Neutrophil (primary cell): ENCODE measurements at regions not wholly inside any gene's neighbourhood (a gene's known extent, or its start where the extent isn't known, plus 50 kb on each side); places are given as distances from the start of the nearest gene placed in this dataset.

ENCODE experiments used
- H3K27ac ChIP-seq: fragments of 200-600 bp; sonication (generic); 2 replicates; pipeline ENCODE4 v1.5.1; 2016; ENCODE audit warnings: mild to moderate bottlenecking, moderate library complexity
- H3K27me3 ChIP-seq: fragments of 200-600 bp; sonication (generic); 2 replicates; pipeline ENCODE4 v1.6.0; 2016; ENCODE audit warnings: mild to moderate bottlenecking
- H3K36me3 ChIP-seq: fragments of 200-600 bp; sonication (generic); 2 replicates; pipeline ENCODE4 v1.5.1; 2017
- H3K4me1 ChIP-seq, 2 experiments: fragments of 200-600 bp in 1 of 2; sonication (generic) in 1 of 2; 1 replicate in 1 of 2; 2 replicates in 1 of 2; pipeline versions ENCODE4 v1.5.1 to v1.6.1; 2013 to 2016; ENCODE audit warnings: low read depth in 1 of 2, low read length in 1 of 2, mild to moderate bottlenecking in 1 of 2, moderate library complexity in 1 of 2; ENCODE audit not compliant: control insufficient read depth in 1 of 2, insufficient read depth in 1 of 2
- H3K4me3 ChIP-seq, 2 experiments: fragments of 200-600 bp in 1 of 2; sonication (generic) in 1 of 2; 1 replicate in 1 of 2; 2 replicates in 1 of 2; pipeline ENCODE4 v1.5.1; 2013 to 2016; ENCODE audit warnings: low read depth in 1 of 2, low read length in 1 of 2, mild to moderate bottlenecking in 1 of 2, moderate library complexity in 1 of 2
- H3K9me3 ChIP-seq: fragments of 200-600 bp; sonication (generic); 2 replicates; pipeline ENCODE4 v1.5.1; 2016
- TF ChIP-seq, protein P1 (sequence below): fragments of 200-600 bp; sonication (generic); IDR thresholded peaks from 2 replicates; pipeline ENCODE4 v1.5.1; 2016; ENCODE audit warnings: antibody characterized with exemption

DNA sequence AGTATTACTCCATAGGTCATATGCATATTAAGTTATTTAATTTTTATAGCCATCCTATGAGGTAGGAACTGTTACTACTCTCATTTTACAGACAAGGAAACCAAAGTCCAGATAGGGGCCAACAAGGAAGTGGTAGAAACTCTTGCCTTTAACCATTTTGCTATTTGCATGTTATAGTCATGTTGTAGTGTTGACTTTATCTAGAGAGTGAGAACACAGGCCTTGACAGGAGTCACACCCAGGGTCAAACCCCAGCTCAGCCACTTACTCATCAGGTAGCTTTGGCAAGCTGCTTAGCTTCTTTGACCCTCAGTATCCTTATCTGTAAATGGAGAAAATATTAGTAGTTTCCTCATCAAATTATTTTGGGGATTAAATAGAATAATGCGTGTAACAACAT lies 156.2 kb downstream of the CAND1 start:
- H3K27me3 ChIP-seq, result no peaks in the 10 kb centered on the region
- H3K9me3 ChIP-seq, result no peaks in the 10 kb centered on the region
- H3K4me1 ChIP-seq, result no peaks in the 10 kb centered on the region
- H3K4me3 ChIP-seq, result no peak overlapping the region
- H3K27ac ChIP-seq, result no peak overlapping the region
- TF ChIP-seq, protein P1, sequence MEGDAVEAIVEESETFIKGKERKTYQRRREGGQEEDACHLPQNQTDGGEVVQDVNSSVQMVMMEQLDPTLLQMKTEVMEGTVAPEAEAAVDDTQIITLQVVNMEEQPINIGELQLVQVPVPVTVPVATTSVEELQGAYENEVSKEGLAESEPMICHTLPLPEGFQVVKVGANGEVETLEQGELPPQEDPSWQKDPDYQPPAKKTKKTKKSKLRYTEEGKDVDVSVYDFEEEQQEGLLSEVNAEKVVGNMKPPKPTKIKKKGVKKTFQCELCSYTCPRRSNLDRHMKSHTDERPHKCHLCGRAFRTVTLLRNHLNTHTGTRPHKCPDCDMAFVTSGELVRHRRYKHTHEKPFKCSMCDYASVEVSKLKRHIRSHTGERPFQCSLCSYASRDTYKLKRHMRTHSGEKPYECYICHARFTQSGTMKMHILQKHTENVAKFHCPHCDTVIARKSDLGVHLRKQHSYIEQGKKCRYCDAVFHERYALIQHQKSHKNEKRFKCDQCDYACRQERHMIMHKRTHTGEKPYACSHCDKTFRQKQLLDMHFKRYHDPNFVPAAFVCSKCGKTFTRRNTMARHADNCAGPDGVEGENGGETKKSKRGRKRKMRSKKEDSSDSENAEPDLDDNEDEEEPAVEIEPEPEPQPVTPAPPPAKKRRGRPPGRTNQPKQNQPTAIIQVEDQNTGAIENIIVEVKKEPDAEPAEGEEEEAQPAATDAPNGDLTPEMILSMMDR, result no peak
- H3K36me3 ChIP-seq, result no peaks in the 10 kb centered on the region

DNA sequence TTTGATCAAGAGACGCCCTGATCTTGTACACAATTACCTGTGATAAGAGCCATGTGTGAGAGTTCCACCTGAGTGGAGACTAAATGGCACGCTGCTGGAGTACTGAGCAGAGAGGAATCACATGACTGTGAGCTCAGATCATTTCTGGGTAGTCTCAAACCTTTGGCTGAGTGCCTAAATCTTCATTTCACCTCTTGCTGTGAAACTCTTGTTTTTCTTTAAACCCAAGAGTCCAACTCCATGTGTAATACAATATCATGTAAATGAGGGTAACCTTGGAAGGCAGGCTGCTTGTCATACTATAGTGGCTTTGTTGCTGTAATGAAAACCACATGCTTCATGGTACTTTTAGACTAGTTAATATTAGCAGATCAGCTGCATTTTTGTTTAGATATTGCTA lies 156.9 kb downstream of the CAND1 start:
- H3K4me3 ChIP-seq, result no peak overlapping the region
- H3K27ac ChIP-seq, result no peak overlapping the region
- H3K27me3 ChIP-seq, result no peaks in the 10 kb centered on the region
- no peaks in the 10 kb centered on the region for H3K4me1 ChIP-seq
- TF ChIP-seq, protein P1, result no peak
- H3K9me3 ChIP-seq, result no peaks in the 10 kb centered on the region
- no peaks in the 10 kb centered on the region for H3K36me3 ChIP-seq

DNA sequence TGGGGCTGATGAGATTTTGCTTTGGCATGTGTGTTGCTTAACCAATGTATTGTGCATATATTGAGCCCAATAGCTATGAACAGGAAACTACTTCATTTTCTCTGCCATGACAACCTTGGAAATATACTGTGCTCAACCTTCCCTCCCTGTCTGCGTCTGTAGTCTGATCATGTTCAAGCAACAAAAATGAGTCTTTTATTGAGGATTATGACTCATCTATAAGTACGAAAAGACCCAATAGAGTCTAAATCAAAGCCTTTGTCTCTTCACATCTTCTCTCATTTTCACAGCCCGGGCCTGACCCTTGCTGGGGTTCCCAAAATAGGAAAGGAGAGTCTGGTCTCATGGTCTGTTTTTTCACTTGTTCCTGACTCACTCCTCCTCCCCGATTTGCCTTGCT lies 158.2 kb downstream of the CAND1 start:
- Histone ChIP-seq H3K36me3 (no peaks in the 10 kb centered on the region), H3K27me3 (no peaks in the 10 kb centered on the region), H3K4me1 (no peaks in the 10 kb centered on the region), H3K27ac (no peak overlapping the region), H3K4me3 (no peak overlapping the region), H3K9me3 (no peaks in the 10 kb centered on the region)
- TF ChIP-seq, protein P1, result no peak

DNA sequence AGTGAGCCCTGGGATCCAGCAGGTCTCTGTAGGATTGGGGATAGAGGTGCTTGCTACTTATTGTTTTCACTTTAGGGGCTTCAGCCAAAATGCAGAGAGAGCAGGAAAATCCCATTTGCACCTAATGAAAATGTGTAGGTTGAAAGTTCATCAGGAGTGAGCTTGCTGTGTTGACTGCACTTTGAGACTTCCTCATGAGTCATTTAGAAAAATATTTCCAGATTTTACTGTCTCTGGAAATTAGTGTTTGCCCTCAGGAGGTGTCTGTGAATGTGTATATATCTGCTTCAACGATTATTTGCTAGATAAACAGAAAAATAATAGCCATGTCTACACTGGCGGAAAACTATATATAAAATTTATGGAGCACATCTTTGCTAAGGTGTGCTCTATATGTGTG lies 159.3 kb downstream of the CAND1 start:
- H3K27ac ChIP-seq, result no peak overlapping the region
- no peaks in the 10 kb centered on the region for H3K36me3 ChIP-seq
- H3K9me3 ChIP-seq, result no peaks in the 10 kb centered on the region
- H3K4me1 ChIP-seq, result no peaks in the 10 kb centered on the region
- TF ChIP-seq, protein P1, result no peak
- no peak overlapping the region for H3K4me3 ChIP-seq
- no peaks in the 10 kb centered on the region for H3K27me3 ChIP-seq

DNA sequence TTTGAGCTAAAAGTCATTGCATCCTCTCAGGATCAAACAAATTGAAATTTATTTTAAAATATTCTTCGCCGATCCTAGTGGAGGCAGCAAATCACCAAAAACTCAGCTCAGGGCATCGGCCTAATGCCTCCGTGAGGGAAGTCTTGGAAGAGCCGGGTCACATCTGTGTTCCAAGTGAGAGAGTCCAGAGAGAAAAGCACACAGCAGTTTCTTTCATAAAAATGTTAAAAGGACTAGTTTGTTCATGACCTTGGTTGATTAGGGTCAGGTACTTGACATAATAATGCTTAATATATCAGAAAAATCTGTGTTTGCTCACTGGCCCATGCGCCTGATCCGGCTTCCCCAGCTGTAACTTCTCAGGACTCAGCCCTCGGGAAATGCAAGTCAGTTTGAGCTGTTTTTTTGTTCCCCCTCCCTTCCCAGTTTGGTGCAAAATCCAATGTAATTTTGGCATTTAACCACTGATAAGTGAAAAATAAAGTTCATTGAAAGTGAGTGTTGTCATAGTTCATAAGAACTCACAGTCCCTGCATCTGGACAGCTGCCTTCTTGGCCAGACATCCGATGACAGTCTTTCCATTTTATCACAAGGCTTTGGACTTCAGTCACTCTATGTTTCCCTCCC lies 161.7 kb downstream of the CAND1 start:
- no peaks in the 10 kb centered on the region for H3K9me3 ChIP-seq
- H3K27ac ChIP-seq, result no peak overlapping the region
- TF ChIP-seq, protein P1, result no peak
- peaks cover 3% of the 10 kb centered on the region for H3K27me3 ChIP-seq
- H3K4me3 ChIP-seq, result no peak overlapping the region
- H3K4me1 ChIP-seq, result no peaks in the 10 kb centered on the region
- H3K36me3 ChIP-seq, result no peaks in the 10 kb centered on the region
